HUES64 (cell line): ENCODE measurements at regions not wholly inside any gene's neighbourhood (a gene's known extent, or its start where the extent isn't known, plus 50 kb on each side); places are given as distances from the start of the nearest gene placed in this dataset.

Experiments used
- H3K27ac ChIP-seq: 2 replicates; pipeline ENCODE4 v1.7.0; 2013; ENCODE audit warnings: low read depth, low read length, inconsistent platforms
- H3K27me3 ChIP-seq: 2 replicates; pipeline ENCODE4 v1.6.1; 2013; ENCODE audit warnings: mild to moderate bottlenecking, low read length; ENCODE audit not compliant: insufficient read depth
- H3K36me3 ChIP-seq: 2 replicates; pipeline ENCODE4 v1.6.1; 2013; ENCODE audit warnings: mild to moderate bottlenecking, low read length; ENCODE audit not compliant: insufficient read depth
- H3K4me1 ChIP-seq: 2 replicates; pipeline ENCODE4 v1.6.1; 2013; ENCODE audit warnings: mild to moderate bottlenecking, low read length, moderate library complexity; ENCODE audit not compliant: insufficient read depth
- H3K4me3 ChIP-seq: 2 replicates; pipeline ENCODE4 v1.5.1; 2013; ENCODE audit warnings: mild to moderate bottlenecking, low read length, moderate library complexity
- H3K9ac ChIP-seq: 2 replicates; pipeline ENCODE4 v1.6.1; 2013; ENCODE audit warnings: mild to moderate bottlenecking, low read depth, low read length
- H3K9me3 ChIP-seq: 2 replicates; pipeline ENCODE4 v1.6.1; 2013; ENCODE audit warnings: low read depth, low read length; ENCODE audit not compliant: insufficient read depth
- WGBS: fragments of 150-250, 120-280 bp; methylation state at CpG from one replicate; pipeline ENCODE4 v1.1.7; 2013; ENCODE audit warnings: missing lambda C conversion rate; 5-methylcytosine and 5-hydroxymethylcytosine counted together

- Histone ChIP-seq H3K4me1 (no peaks in the 10 kb centered on the region), H3K4me3 (no peak overlapping the region), H3K27me3 (no peaks in the 10 kb centered on the region), H3K27ac (no peak overlapping the region), H3K36me3 (no peaks in the 10 kb centered on the region), H3K9ac (no peak overlapping the region), H3K9me3 (no peaks in the 10 kb centered on the region)
These were observed 221.0 kb downstream of the NAF1 start for GRCh38 chr4:162945713-162946112.

GRCh38 chr4:162943263-162943662, 223.4 kb downstream of the NAF1 start:
- H3K9me3 ChIP-seq, result no peaks in the 10 kb centered on the region
- 100% methylated on average over 1 of the region's 1 CpG for WGBS
- H3K4me1 ChIP-seq, result no peaks in the 10 kb centered on the region
- no peak overlapping the region for H3K4me3 ChIP-seq
- no peaks in the 10 kb centered on the region for H3K36me3 ChIP-seq
- no peak overlapping the region for H3K9ac ChIP-seq
- H3K27me3 ChIP-seq, result no peaks in the 10 kb centered on the region
- H3K27ac ChIP-seq, result no peak overlapping the region

GRCh38 chr4:162938738-162939485, 227.8 kb downstream of the NAF1 start:
- no peak overlapping the region for H3K9ac ChIP-seq

GRCh38 chr4:162935214-162935613, 231.5 kb downstream of the NAF1 start:
- Histone ChIP-seq H3K4me3 (no peak overlapping the region), H3K9me3 (no peaks in the 10 kb centered on the region), H3K9ac (no peak overlapping the region), H3K36me3 (no peaks in the 10 kb centered on the region), H3K4me1 (peaks cover 2% of the 10 kb centered on the region; the same call in 1 of the 2 replicates), H3K27ac (no peak overlapping the region), H3K27me3 (no peaks in the 10 kb centered on the region)
- 96% methylated on average over 6 of the region's 6 CpGs for WGBS

More at GRCh38 chr4:162938738-162939485, 227.8 kb downstream of the NAF1 start:
- H3K4me1 ChIP-seq, result no peaks in the 10 kb centered on the region
- H3K9me3 ChIP-seq, result no peaks in the 10 kb centered on the region
- no peaks in the 10 kb centered on the region for H3K27me3 ChIP-seq
- no peaks in the 10 kb centered on the region for H3K36me3 ChIP-seq
- 100% methylated on average over 1 of the region's 1 CpG for WGBS
- no peak overlapping the region for H3K27ac ChIP-seq
- no peak overlapping the region for H3K4me3 ChIP-seq

GRCh38 chr4:162931286-162931685, 235.4 kb downstream of the NAF1 start:
- no peak overlapping the region for H3K27ac ChIP-seq
- no peak overlapping the region for H3K9ac ChIP-seq
- 89% methylated on average over 4 of the region's 4 CpGs for WGBS

GRCh38 chr4:162921178-162921785, 245.4 kb downstream of the NAF1 start:
- Histone ChIP-seq H3K27ac (peak overlapping the region; percentile 74; the same call in 1 of the 2 replicates), H3K4me1 (peaks cover 21% of the 10 kb centered on the region), H3K27me3 (no peaks in the 10 kb centered on the region)

More at GRCh38 chr4:162931286-162931685, 235.4 kb downstream of the NAF1 start:
- Histone ChIP-seq H3K27me3 (no peaks in the 10 kb centered on the region), H3K36me3 (no peaks in the 10 kb centered on the region), H3K4me1 (peaks cover 8% of the 10 kb centered on the region; the same call in 1 of the 2 replicates), H3K9me3 (no peaks in the 10 kb centered on the region), H3K4me3 (no peak overlapping the region)

GRCh38 chr4:162920649-162921048, 246.0 kb downstream of the NAF1 start:
- Histone ChIP-seq H3K27ac (peak overlapping the region; percentile 74; the same call in 1 of the 2 replicates), H3K9me3 (peaks cover 11% of the 10 kb centered on the region; the same call in 1 of the 2 replicates), H3K27me3 (no peaks in the 10 kb centered on the region), H3K4me3 (no peak overlapping the region), H3K9ac (no peak overlapping the region), H3K4me1 (peaks cover 21% of the 10 kb centered on the region), H3K36me3 (no peaks in the 10 kb centered on the region)
- WGBS, result 80% methylated on average over 3 of the region's 3 CpGs

More at GRCh38 chr4:162921178-162921785, 245.4 kb downstream of the NAF1 start:
- H3K4me3 ChIP-seq, result no peak overlapping the region
- peaks cover 11% of the 10 kb centered on the region; the same call in 1 of the 2 replicates for H3K9me3 ChIP-seq
- WGBS, result 82% methylated on average over 9 of the region's 9 CpGs
- H3K36me3 ChIP-seq, result no peaks in the 10 kb centered on the region
- no peak overlapping the region for H3K9ac ChIP-seq

- WGBS, result 92% methylated on average over 1 of the region's 2 CpGs
- Histone ChIP-seq H3K4me1 (no peaks in the 10 kb centered on the region), H3K9me3 (peaks cover 8% of the 10 kb centered on the region; the same call in 1 of the 2 replicates), H3K27ac (no peak overlapping the region), H3K4me3 (no peak overlapping the region), H3K36me3 (no peaks in the 10 kb centered on the region), H3K27me3 (no peaks in the 10 kb centered on the region), H3K9ac (no peak overlapping the region)
These were observed 254.2 kb downstream of the NAF1 start for GRCh38 chr4:162912482-162912881.

GRCh38 chr4:162911349-162911748, 255.3 kb downstream of the NAF1 start:
- 79% methylated on average over 3 of the region's 3 CpGs for WGBS
- no peak overlapping the region for H3K9ac ChIP-seq
- no peak overlapping the region for H3K4me3 ChIP-seq
- peaks cover 4% of the 10 kb centered on the region; the same call in 1 of the 2 replicates for H3K9me3 ChIP-seq
- H3K27ac ChIP-seq, result no peak overlapping the region
- H3K27me3 ChIP-seq, result no peaks in the 10 kb centered on the region
- no peaks in the 10 kb centered on the region for H3K4me1 ChIP-seq
- no peaks in the 10 kb centered on the region for H3K36me3 ChIP-seq

- Histone ChIP-seq H3K27ac (no peak overlapping the region), H3K9me3 (peaks cover 13% of the 10 kb centered on the region), H3K36me3 (no peaks in the 10 kb centered on the region), H3K4me1 (no peaks in the 10 kb centered on the region), H3K27me3 (no peaks in the 10 kb centered on the region), H3K9ac (no peak overlapping the region), H3K4me3 (no peak overlapping the region)
- 94% methylated on average over 2 of the region's 2 CpGs for WGBS
These were observed 256.7 kb downstream of the NAF1 start for GRCh38 chr4:162909952-162910351.

- H3K36me3 ChIP-seq, result no peaks in the 10 kb centered on the region
- WGBS, result 72% methylated on average over 3 of the region's 3 CpGs
- H3K9me3 ChIP-seq, result no peaks in the 10 kb centered on the region
- H3K27ac ChIP-seq, result no peak overlapping the region
- no peak overlapping the region for H3K4me3 ChIP-seq
- no peaks in the 10 kb centered on the region for H3K27me3 ChIP-seq
- no peak overlapping the region for H3K9ac ChIP-seq
- peaks cover 7% of the 10 kb centered on the region for H3K4me1 ChIP-seq
These were observed 272.3 kb downstream of the NAF1 start for GRCh38 chr4:162894387-162894786.
